SH-SY5Y (cell line): ENCODE measurements at regions not wholly inside any gene's neighbourhood (a gene's known extent, or its start where the extent isn't known, plus 50 kb on each side); places are given as distances from the start of the nearest gene placed in this dataset.

Experiments
- GATA2 ChIP-seq: IDR thresholded peaks from 2 replicates; pipeline ENCODE4 v1.6.1; 2011; ENCODE audit warnings: mild to moderate bottlenecking, low read depth, low read length
- GATA3 ChIP-seq: IDR thresholded peaks from 2 replicates; pipeline ENCODE4 v1.6.1; 2011; ENCODE audit warnings: low read depth, mild to moderate bottlenecking, low read length, moderate library complexity

GRCh38 chr6:97668716-97669115 lies 385.7 kb upstream of the MMS22L start:
- TF ChIP-seq GATA3 (no peak), GATA2 (no peak)
